Osteocyte (in vitro differentiated cells): ENCODE measurements at regions not wholly inside any gene's neighbourhood (a gene's known extent, or its start where the extent isn't known, plus 50 kb on each side); places are given as distances from the start of the nearest gene placed in this dataset.
"Not testable (repeated sequence)": the region's sequence is repeated elsewhere in the genome, so short reads cannot be mapped to it uniquely, and the experiment has no call there.

Source experiments
- DNase-seq: peaks from one replicate; pipeline ENCODE4 v3.0.0; 2021; ENCODE audit warnings: mixed read lengths; ENCODE audit not compliant: unreplicated experiment; ENCODE audit errors: extremely low spot score
- H3K27ac Mint-ChIP-seq: one replicate; pipeline ENCODE4 v1.8.0; 2021; ENCODE audit warnings: mild to moderate bottlenecking, mixed read lengths; ENCODE audit not compliant: unreplicated experiment
- H3K27me3 Mint-ChIP-seq: one replicate; pipeline ENCODE4 v1.8.0; 2021; ENCODE audit warnings: mixed read lengths; ENCODE audit not compliant: unreplicated experiment
- H3K36me3 Mint-ChIP-seq: one replicate; pipeline ENCODE4 v1.8.0; 2021; ENCODE audit warnings: mixed read lengths; ENCODE audit not compliant: unreplicated experiment
- H3K4me1 Mint-ChIP-seq: one replicate; pipeline ENCODE4 v1.8.0; 2021; ENCODE audit warnings: mixed read lengths; ENCODE audit not compliant: unreplicated experiment
- H3K4me3 Mint-ChIP-seq: one replicate; pipeline ENCODE4 v1.8.0; 2021; ENCODE audit warnings: mild to moderate bottlenecking, moderate library complexity, mixed read lengths; ENCODE audit not compliant: unreplicated experiment
- H3K9me3 Mint-ChIP-seq: one replicate; pipeline ENCODE4 v1.8.0; 2021; ENCODE audit warnings: mixed read lengths; ENCODE audit not compliant: unreplicated experiment
- TF ChIP-seq, protein P1 (sequence below): fragments of 200-600 bp; sonication (generic); IDR thresholded peaks from 2 replicates; pipeline ENCODE4 v1.5.0; 2021; ENCODE audit warnings: antibody characterized with exemption, mild to moderate bottlenecking, moderate library complexity

GRCh38 chr4:17024425-17024824 is 126.0 kb upstream of the LDB2 start:
- TF ChIP-seq, protein P1, sequence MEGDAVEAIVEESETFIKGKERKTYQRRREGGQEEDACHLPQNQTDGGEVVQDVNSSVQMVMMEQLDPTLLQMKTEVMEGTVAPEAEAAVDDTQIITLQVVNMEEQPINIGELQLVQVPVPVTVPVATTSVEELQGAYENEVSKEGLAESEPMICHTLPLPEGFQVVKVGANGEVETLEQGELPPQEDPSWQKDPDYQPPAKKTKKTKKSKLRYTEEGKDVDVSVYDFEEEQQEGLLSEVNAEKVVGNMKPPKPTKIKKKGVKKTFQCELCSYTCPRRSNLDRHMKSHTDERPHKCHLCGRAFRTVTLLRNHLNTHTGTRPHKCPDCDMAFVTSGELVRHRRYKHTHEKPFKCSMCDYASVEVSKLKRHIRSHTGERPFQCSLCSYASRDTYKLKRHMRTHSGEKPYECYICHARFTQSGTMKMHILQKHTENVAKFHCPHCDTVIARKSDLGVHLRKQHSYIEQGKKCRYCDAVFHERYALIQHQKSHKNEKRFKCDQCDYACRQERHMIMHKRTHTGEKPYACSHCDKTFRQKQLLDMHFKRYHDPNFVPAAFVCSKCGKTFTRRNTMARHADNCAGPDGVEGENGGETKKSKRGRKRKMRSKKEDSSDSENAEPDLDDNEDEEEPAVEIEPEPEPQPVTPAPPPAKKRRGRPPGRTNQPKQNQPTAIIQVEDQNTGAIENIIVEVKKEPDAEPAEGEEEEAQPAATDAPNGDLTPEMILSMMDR = no peak
- H3K27me3 Mint-ChIP-seq = peaks cover 9% of the 10 kb centered on the region
- no peaks in the 10 kb centered on the region for H3K9me3 Mint-ChIP-seq
- no peak overlapping the region for H3K4me3 Mint-ChIP-seq
- H3K27ac Mint-ChIP-seq = no peak overlapping the region
- peaks cover 6% of the 10 kb centered on the region for H3K4me1 Mint-ChIP-seq
- H3K36me3 Mint-ChIP-seq = no peaks in the 10 kb centered on the region
- DNase-seq = no peak

DNA sequence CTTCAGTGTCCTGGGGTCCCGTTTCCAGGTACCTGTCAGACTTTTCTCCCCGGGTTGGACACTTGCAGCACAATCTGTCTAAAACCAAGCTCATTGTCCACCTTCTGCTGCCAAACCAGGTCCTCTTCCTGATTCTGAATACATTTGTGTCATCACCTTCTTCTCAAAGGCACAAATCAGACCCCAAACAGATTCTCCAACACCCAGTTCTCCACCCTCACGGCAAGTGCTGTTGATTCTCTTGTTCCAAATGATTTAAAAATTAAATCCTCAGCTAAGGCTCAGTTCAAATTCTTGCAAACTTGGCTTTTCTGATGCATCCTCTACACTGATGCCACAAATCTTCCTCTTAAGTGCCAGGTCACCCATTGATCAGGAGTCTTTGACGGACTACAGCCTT is 122.5 kb upstream of the LDB2 start:
- TF ChIP-seq, protein P1 = no peak
- no peak overlapping the region for H3K4me3 Mint-ChIP-seq
- DNase-seq = no peak
- no peaks in the 10 kb centered on the region for H3K36me3 Mint-ChIP-seq
- H3K27ac Mint-ChIP-seq = no peak overlapping the region
- peaks cover 9% of the 10 kb centered on the region for H3K27me3 Mint-ChIP-seq
- no peaks in the 10 kb centered on the region for H3K9me3 Mint-ChIP-seq
- no peaks in the 10 kb centered on the region for H3K4me1 Mint-ChIP-seq

DNA sequence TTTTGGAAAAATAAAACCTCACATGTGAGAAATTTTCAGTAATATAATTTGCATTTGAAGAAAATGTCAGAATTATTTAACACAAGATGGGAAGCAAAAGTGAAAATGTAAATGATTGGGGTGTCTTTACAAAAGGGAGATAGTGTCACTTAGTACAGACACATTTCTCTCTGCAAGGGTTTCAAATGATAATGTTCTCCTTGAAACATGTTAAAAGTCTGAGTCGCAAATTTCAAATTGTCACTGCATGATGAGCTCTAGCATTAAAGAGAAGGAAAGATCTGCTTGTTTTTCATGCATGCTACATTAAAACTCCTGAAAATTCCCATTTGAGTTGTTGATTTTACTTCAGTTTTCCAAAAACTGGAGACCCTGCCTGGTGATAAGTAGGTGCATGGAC is 122.0 kb upstream of the LDB2 start:
- Mint-ChIP-seq H3K27me3 (peaks cover 9% of the 10 kb centered on the region), H3K4me1 (no peaks in the 10 kb centered on the region), H3K9me3 (no peaks in the 10 kb centered on the region), H3K36me3 (no peaks in the 10 kb centered on the region), H3K4me3 (no peak overlapping the region), H3K27ac (no peak overlapping the region)
- no peak for DNase-seq
- TF ChIP-seq, protein P1 = no peak

GRCh38 chr4:17018621-17019020 is 120.2 kb upstream of the LDB2 start:
- H3K9me3 Mint-ChIP-seq, H3K4me3 Mint-ChIP-seq, DNase-seq, H3K4me1 Mint-ChIP-seq, H3K27ac Mint-ChIP-seq, H3K36me3 Mint-ChIP-seq, H3K27me3 Mint-ChIP-seq: not testable (repeated sequence)

- H3K4me1 Mint-ChIP-seq = no peaks in the 10 kb centered on the region
- H3K36me3 Mint-ChIP-seq = no peaks in the 10 kb centered on the region
- no peak overlapping the region for H3K27ac Mint-ChIP-seq
- no peak for DNase-seq
- H3K9me3 Mint-ChIP-seq = peaks cover 4% of the 10 kb centered on the region
- H3K4me3 Mint-ChIP-seq = no peak overlapping the region
- TF ChIP-seq, protein P1 = no peak
- peaks cover 9% of the 10 kb centered on the region for H3K27me3 Mint-ChIP-seq
These were observed 119.6 kb upstream of the LDB2 start for GRCh38 chr4:17018013-17018412.

DNA sequence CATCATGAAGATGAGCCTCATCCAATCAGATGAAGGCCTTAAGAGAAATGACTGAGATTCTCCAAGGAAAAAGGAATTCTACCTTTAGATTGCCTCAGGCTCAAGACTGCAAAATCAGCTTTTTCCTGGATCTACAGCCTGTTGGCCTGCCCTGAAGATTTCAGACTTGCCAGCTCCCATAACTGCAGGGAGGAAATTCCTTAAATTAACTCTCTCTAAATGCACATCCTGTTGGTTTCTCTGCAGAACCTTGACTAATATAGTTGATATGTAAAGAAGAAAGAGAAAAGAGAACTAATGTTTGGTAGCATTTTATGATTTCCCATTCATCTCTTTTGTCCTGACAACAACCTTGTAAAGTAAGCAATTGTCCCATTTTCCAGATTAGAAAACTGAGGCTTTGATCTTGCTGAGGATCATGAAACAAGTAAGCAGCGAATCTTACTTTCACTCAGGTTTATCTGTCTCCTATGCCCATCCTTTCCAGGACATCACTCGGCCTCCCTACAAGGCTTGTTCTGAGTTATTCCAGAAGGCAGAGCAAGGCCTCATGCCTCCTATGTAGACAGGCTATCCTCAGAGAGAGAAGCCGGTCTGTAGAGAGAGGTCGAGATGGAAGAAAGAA is 115.0 kb upstream of the LDB2 start:
- Mint-ChIP-seq H3K4me1 (no peaks in the 10 kb centered on the region), H3K27ac (no peak overlapping the region), H3K9me3 (peaks cover 4% of the 10 kb centered on the region), H3K4me3 (no peak overlapping the region), H3K27me3 (no peaks in the 10 kb centered on the region), H3K36me3 (no peaks in the 10 kb centered on the region)
- peak; percentile 3 for DNase-seq
- TF ChIP-seq, protein P1 = no peak
